Tibial artery (tissue), 4 donors: ENCODE measurements at regions not wholly inside any gene's neighbourhood (a gene's known extent, or its start where the extent isn't known, plus 50 kb on each side); places are given as distances from the start of the nearest gene placed in this dataset.

Experiments used
- DNase-seq, 2 donors: peaks; one replicate each; pipeline ENCODE4 v3.0.0-alpha.2; 2019
- H3K27ac ChIP-seq, 2 donors: fragments of 200-600 bp; sonication (generic) in 1 of 2; 1 replicate in 1 of 2; 2 replicates in 1 of 2; pipeline ENCODE4 v1.5.1; 2018 to 2019; ENCODE audit warnings: mild to moderate bottlenecking in 1 of 2
- H3K27me3 ChIP-seq, 2 donors: fragments of 200-600 bp; sonication (generic) in 1 of 2; one replicate each; pipeline versions ENCODE4 v1.5.1 to v1.6.0; 2016 to 2019
- H3K36me3 ChIP-seq, 3 donors: fragments of 200-600 bp; sonication (generic) in 2 of 3; one replicate each; pipeline ENCODE4 v1.5.1; 2016 to 2019; ENCODE audit warnings: mild to moderate bottlenecking in 2 of 3
- H3K4me1 ChIP-seq, 4 donors: fragments of 200-600 bp; sonication (generic) in 2 of 4; 1 replicate in 3 of 4; 2 replicates in 1 of 4; pipeline ENCODE4 v1.5.1; 2016 to 2019
- H3K4me3 ChIP-seq, 2 donors: fragments of 200-600 bp; sonication (generic) in 1 of 2; 1 replicate in 1 of 2; 2 replicates in 1 of 2; pipeline ENCODE4 v1.5.1; 2018 to 2019; ENCODE audit warnings: mild to moderate bottlenecking in 2 of 2
- H3K9me3 ChIP-seq, 3 donors: fragments of 200-600 bp; sonication (generic) in 1 of 3; one replicate each; pipeline ENCODE4 v1.5.1; 2016 to 2019
- CTCF ChIP-seq, 2 experiments: fragments of 200-600 bp in 1 of 2; fragments of 450-650 bp in 1 of 2; IDR thresholded peaks; one replicate each; pipeline ENCODE4 v1.5.1; 2017 to 2019; ENCODE audit warnings: antibody characterized with exemption in 2 of 2, mild to moderate bottlenecking in 1 of 2, moderate library complexity in 1 of 2
- intact Hi-C: fragments of 100-400 bp; cut with DNase I; formaldehyde crosslinking; loops from one replicate; pipeline ENCODE4 v1.15.0; 2023; ENCODE audit warnings: low total_unique reads

GRCh38 chrX:120819126-120819525, 56.5 kb downstream of the CT47B1 start:
- intact Hi-C loops = no loop called here
- no peaks in the 10 kb centered on the region for H3K9me3 ChIP-seq
- no peaks in the 10 kb centered on the region for H3K36me3 ChIP-seq
- no peak for DNase-seq
- H3K27ac ChIP-seq = no peak overlapping the region
- no peak for TF ChIP-seq CTCF (IDR thresholded peaks at IDR 0.05)
- no peaks in the 10 kb centered on the region for H3K27me3 ChIP-seq
- no peaks in the 10 kb centered on the region for H3K4me1 ChIP-seq
- no peak overlapping the region for H3K4me3 ChIP-seq

DNA sequence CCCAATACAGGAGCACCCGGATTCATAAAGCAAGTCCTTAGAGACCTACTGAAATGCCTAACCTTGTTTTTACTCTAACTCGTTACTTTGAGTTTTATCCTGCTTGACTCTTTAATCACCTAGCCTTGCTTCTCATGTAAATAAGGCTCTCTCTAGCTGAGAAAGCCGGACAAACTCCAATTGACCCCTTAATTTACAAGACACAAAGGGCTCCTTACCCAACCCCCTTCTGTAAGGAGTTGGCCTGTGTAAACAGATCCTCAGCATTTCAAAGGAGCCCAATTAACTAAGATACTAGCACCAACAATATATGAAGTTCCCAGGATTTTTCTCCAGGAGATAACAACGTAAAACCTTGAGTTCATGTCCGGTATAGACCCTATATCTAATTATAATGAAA, 61.7 kb downstream of the CT47B1 start:
- intact Hi-C loops = no loop called here
- DNase-seq = no peak
- no peaks in the 10 kb centered on the region for H3K9me3 ChIP-seq
- H3K27ac ChIP-seq = no peak overlapping the region
- no peaks in the 10 kb centered on the region for H3K4me1 ChIP-seq
- no peaks in the 10 kb centered on the region for H3K36me3 ChIP-seq
- no peak for TF ChIP-seq CTCF (IDR thresholded peaks at IDR 0.05)
- H3K27me3 ChIP-seq = no peaks in the 10 kb centered on the region
- H3K4me3 ChIP-seq = no peak overlapping the region

- Histone ChIP-seq H3K4me3 (no peak overlapping the region), H3K9me3 (no peaks in the 10 kb centered on the region), H3K4me1 (no peaks in the 10 kb centered on the region), H3K27ac (no peak overlapping the region), H3K27me3 (no peaks in the 10 kb centered on the region), H3K36me3 (no peaks in the 10 kb centered on the region)
- intact Hi-C loops = no loop called here
- TF ChIP-seq CTCF (IDR thresholded peaks at IDR 0.05) = no peak
- DNase-seq = no peak
Observed at GRCh38 chrX:120801426-120801825, 74.2 kb downstream of the CT47B1 start.

GRCh38 chrX:120797188-120797851, 78.3 kb downstream of the CT47B1 start:
- TF ChIP-seq CTCF (IDR thresholded peaks at IDR 0.05) = no peak
- H3K36me3 ChIP-seq = no peaks in the 10 kb centered on the region
- no peak overlapping the region for H3K4me3 ChIP-seq
- intact Hi-C loops = no loop called here
- H3K27me3 ChIP-seq = no peaks in the 10 kb centered on the region
- H3K27ac ChIP-seq = no peak overlapping the region
- no peaks in the 10 kb centered on the region for H3K9me3 ChIP-seq
- no peak for DNase-seq
- H3K4me1 ChIP-seq = no peaks in the 10 kb centered on the region

- intact Hi-C loops = no loop called here
- Histone ChIP-seq H3K9me3 (no peaks in the 10 kb centered on the region), H3K36me3 (no peaks in the 10 kb centered on the region), H3K4me3 (no peak overlapping the region), H3K4me1 (peaks cover 0 to 15% (median 1%) of the 10 kb centered on the region in 4 donors), H3K27ac (no peak overlapping the region), H3K27me3 (no peaks in the 10 kb centered on the region)
- DNase-seq = no peak
- no peak for TF ChIP-seq CTCF (IDR thresholded peaks at IDR 0.05)
Observed at GRCh38 chrX:120795301-120795700, 80.4 kb downstream of the CT47B1 start.

DNA sequence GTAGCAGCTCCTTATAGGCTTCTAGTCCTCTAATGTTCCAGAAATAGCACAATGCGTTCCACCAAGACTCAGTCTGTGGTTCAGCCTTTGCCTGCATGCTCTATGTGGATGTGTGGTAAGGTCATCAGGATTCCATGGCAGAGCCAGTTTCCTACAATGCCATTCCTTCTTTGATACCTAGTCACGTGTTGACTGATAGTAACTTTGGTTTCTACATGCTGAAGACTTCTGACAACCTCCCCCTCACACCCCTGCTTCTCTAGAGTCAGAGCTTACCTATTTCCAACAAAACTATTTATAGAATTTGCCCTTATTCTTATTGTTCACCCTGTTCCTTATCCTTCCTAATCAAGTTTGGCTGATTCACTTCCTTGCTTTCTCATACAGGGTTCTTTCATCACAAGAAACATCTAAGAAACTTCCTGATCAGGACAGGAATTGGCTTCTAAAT, 81.1 kb downstream of the CT47B1 start:
- Histone ChIP-seq H3K9me3 (no peaks in the 10 kb centered on the region), H3K4me3 (no peak overlapping the region), H3K27me3 (no peaks in the 10 kb centered on the region), H3K27ac (no peak overlapping the region), H3K4me1 (peaks cover 0 to 16% (median 2%) of the 10 kb centered on the region in 4 donors), H3K36me3 (no peaks in the 10 kb centered on the region)
- no peak for DNase-seq
- intact Hi-C loops = no loop called here
- TF ChIP-seq CTCF (IDR thresholded peaks at IDR 0.05) = no peak
